Activated naive CD8-positive, alpha-beta T cell treated with anti-CD3 and anti-CD28 coated beads, Interleukin-2, amount 50 U/mL, for 24 hours (primary cell): ENCODE measurements at regions not wholly inside any gene's neighbourhood (a gene's known extent, or its start where the extent isn't known, plus 50 kb on each side); places are given as distances from the start of the nearest gene placed in this dataset.
A peak's percentile ranks its signal among the peaks of the same experiment; 100 is the strongest.
"Not testable (repeated sequence)": the region's sequence is repeated elsewhere in the genome, so short reads cannot be mapped to it uniquely, and the experiment has no call there.

ENCODE experiments used
- ATAC-seq: fragments of 150-1000 bp; cut with Tn5 transposase; one replicate; pipeline ENCODE4 v1.10.0; 2021
- DNase-seq: peaks from one replicate; pipeline ENCODE4 v3.0.0; 2021
- H3K27ac Mint-ChIP-seq: one replicate; pipeline ENCODE4 v1.8.0; 2021; ENCODE audit warnings: mild to moderate bottlenecking, mixed read lengths
- H3K27me3 Mint-ChIP-seq: one replicate; pipeline ENCODE4 v1.8.0; 2021; ENCODE audit warnings: mixed read lengths
- H3K36me3 Mint-ChIP-seq: one replicate; pipeline ENCODE4 v1.8.0; 2021; ENCODE audit warnings: low read depth, mixed read lengths
- H3K4me1 Mint-ChIP-seq: one replicate; pipeline ENCODE4 v1.8.0; 2021; ENCODE audit warnings: mixed read lengths
- H3K4me3 Mint-ChIP-seq: one replicate; pipeline ENCODE4 v1.8.0; 2021; ENCODE audit warnings: mild to moderate bottlenecking, moderate library complexity, mixed read lengths
- H3K9me3 Mint-ChIP-seq: one replicate; pipeline ENCODE4 v1.8.0; 2021; ENCODE audit warnings: mixed read lengths

DNA sequence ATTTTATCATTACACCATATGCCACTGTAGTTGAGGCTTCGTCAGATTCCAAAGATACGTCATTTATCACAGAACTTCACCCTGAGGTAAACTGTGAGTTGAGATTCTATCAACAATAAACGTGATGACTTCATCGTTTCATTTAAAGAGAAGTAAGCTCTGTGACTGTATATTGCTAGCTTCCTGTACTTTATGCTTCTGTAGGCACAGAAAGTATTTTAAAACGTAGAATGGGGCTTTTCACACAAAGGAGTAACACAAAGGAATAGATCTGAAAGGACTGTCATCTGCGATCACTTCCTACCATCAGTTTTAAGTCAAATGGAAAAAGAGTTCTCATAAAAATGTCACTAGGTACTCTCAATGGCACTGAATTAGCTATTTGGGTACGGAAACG is 234.4 kb upstream of the MCHR2 start:
- Mint-ChIP-seq H3K27me3 (peaks cover 24% of the 10 kb centered on the region), H3K4me3 (peak overlapping the region; percentile 68), H3K36me3 (no peaks in the 10 kb centered on the region), H3K27ac (peak overlapping the region; percentile 53), H3K4me1 (peaks cover 18% of the 10 kb centered on the region), H3K9me3 (no peaks in the 10 kb centered on the region)
- DNase-seq (no peak), ATAC-seq (no peak)

GRCh38 chr6:100226811-100227210 is 232.8 kb upstream of the MCHR2 start:
- DNase-seq (no peak), ATAC-seq (no peak)
- no peaks in the 10 kb centered on the region for H3K9me3 Mint-ChIP-seq
- H3K4me1 Mint-ChIP-seq: peaks cover 18% of the 10 kb centered on the region
- H3K27me3 Mint-ChIP-seq: peaks cover 27% of the 10 kb centered on the region
- no peak overlapping the region for H3K27ac Mint-ChIP-seq
- no peaks in the 10 kb centered on the region for H3K36me3 Mint-ChIP-seq
- H3K4me3 Mint-ChIP-seq: no peak overlapping the region

DNA sequence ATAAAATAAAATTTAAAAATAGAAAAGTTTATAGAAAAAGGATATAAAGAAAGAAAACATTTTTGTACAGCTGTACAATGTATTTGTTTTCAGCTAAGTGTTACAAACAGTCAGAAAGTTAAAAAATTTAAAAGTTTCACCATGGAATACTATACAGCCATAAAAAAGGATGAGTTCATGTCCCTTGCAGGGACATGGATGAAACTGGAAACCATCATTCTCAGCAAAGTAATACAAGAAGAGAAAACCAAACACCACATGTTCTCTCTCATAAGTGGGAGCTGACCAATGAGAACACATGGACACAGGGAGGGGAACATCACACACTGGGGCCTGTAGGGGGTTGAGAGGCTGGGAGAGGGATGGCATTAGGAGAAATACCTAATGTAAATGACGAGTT is 229.9 kb upstream of the MCHR2 start:
- H3K36me3 Mint-ChIP-seq, H3K4me3 Mint-ChIP-seq, H3K27ac Mint-ChIP-seq, DNase-seq, ATAC-seq, H3K9me3 Mint-ChIP-seq: not testable (repeated sequence)
- H3K27me3 Mint-ChIP-seq: peaks cover 12% of the 10 kb centered on the region
- peaks cover 11% of the 10 kb centered on the region for H3K4me1 Mint-ChIP-seq

- ATAC-seq (no peak), DNase-seq (no peak)
- no peaks in the 10 kb centered on the region for H3K4me1 Mint-ChIP-seq
- H3K27ac Mint-ChIP-seq: no peak overlapping the region
- peaks cover 3% of the 10 kb centered on the region for H3K27me3 Mint-ChIP-seq
- H3K36me3 Mint-ChIP-seq: no peaks in the 10 kb centered on the region
- H3K9me3 Mint-ChIP-seq: no peaks in the 10 kb centered on the region
- H3K4me3 Mint-ChIP-seq: no peak overlapping the region
Observed at GRCh38 chr6:100220543-100220942, 226.5 kb upstream of the MCHR2 start.

DNA sequence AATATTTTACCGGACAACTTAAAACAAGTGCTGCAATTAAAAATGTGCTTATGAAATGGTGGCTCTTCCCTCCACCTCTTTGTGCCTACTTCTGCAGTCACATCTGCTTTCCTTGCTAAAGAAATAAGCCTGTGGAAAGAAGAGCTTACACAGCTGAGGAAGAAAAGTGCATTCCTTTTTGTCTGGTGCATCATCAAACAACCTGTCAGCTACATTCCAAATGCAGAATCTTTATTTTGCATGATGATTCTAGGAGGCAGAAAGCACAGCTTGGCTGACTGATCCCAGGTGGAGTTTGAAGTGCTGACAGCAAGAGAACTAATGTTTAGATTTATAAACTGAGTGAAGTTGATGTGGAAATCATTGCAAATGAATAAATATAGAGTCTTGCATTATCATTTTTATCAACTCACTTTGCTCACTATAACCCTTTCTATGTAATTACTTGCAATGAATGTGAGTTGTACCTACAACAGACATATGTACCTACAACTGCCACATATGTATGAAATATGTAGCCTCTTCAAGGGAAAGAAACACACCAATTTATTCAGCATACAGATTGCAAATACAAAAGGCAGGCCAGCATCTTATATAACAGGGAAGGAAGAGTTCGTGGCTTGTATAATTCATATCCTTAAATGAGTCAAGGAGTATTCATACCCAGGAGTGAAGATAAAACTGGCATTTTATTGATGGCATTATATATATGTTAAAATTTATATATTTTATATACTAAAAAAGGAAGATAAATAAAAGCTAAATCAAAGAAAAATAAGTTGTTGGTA is 223.4 kb upstream of the MCHR2 start:
- Mint-ChIP-seq H3K36me3 (no peaks in the 10 kb centered on the region), H3K27me3 (peaks cover 5% of the 10 kb centered on the region), H3K27ac (no peak overlapping the region), H3K9me3 (no peaks in the 10 kb centered on the region), H3K4me1 (no peaks in the 10 kb centered on the region), H3K4me3 (no peak overlapping the region)
- ATAC-seq (no peak), DNase-seq (no peak)

DNA sequence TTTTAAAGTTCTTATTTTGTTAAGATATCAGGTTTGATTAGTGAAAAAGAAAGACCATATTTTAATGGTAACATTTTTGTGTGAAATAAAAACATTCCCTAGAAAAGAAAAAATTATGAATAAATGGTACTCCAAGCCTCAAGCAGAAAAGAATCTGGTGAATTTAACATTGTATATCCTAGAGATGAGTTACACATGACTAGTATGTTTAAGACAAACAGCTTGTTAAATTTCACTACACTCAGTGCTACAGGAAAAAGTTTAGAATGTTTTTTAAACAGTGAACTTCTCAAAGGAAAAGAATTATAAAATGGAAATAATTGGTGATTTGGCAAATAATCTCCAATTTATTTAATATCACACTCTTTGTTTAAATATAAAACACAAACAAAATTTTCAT is 222.7 kb upstream of the MCHR2 start:
- H3K36me3 Mint-ChIP-seq: no peaks in the 10 kb centered on the region
- H3K27ac Mint-ChIP-seq: no peak overlapping the region
- DNase-seq (no peak), ATAC-seq (no peak)
- no peak overlapping the region for H3K4me3 Mint-ChIP-seq
- H3K27me3 Mint-ChIP-seq: peaks cover 2% of the 10 kb centered on the region
- no peaks in the 10 kb centered on the region for H3K4me1 Mint-ChIP-seq
- no peaks in the 10 kb centered on the region for H3K9me3 Mint-ChIP-seq

DNA sequence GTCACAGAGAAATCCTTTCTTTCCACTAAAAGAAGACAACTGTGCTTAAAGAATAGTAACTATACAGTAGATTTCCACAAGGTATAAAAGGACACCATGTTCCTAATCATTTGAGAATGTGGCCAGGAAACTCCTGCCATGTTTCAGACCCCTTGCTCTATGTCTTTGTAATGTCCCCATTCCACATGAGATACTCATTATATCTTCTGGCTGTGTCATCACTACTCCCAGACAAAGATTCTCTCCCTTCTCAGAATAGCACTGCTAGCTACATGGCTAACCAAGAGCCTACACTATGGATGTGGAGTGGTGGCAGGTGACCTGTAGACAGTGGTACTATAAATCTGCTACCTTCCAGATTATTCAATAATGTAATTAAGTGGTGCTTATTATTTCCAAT is 218.1 kb upstream of the MCHR2 start:
- no peaks in the 10 kb centered on the region for H3K36me3 Mint-ChIP-seq
- H3K9me3 Mint-ChIP-seq: no peaks in the 10 kb centered on the region
- H3K4me3 Mint-ChIP-seq: no peak overlapping the region
- no peak overlapping the region for H3K27ac Mint-ChIP-seq
- H3K27me3 Mint-ChIP-seq: peaks cover 9% of the 10 kb centered on the region
- H3K4me1 Mint-ChIP-seq: no peaks in the 10 kb centered on the region
- DNase-seq (no peak), ATAC-seq (no peak)

DNA sequence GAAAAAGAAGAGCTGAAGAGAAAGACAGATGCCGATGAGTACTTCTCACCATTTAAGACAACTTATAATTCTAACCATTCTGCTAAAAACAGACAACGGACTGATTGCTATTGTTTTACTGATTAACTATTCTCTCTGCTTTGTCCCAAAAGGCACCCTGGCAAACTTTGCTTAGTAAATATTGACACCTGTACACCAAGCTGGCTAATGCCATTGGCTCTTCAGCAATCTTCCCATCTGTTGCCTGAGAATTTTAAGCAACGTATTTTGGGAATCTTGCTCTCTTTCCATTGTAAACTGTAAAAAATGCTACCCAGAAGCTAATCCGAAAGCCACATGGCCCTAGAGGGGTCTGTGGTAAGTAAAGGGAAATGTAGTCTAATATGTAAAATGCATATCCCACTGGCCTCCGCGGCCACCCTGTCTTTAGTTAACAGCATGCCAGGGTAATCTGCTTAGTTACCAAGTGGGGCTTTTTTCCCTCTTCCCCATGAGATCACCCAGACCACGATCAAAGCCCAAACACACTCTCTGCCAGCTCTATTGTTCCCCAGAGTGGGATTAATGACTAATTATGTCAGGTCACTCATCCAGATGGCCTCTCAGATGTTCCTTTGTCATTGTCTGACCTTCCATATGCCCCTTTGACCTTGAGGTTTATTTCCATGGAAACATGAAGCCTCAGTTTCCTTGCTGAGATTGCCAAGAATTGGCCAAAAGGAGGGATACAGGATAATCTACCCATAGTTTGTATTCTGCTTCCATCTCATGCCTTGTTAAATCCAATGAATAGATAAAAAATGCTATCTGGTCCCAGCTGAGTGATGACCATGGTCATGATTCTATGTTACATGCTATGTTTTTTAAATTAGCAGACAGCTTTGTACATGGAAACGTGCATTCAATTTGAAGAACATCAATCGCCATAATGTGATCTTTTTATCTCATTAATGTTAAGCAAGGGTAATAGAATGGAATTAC is 216.4 kb upstream of the MCHR2 start:
- H3K27me3 Mint-ChIP-seq: peaks cover 10% of the 10 kb centered on the region
- no peak overlapping the region for H3K4me3 Mint-ChIP-seq
- H3K36me3 Mint-ChIP-seq: no peaks in the 10 kb centered on the region
- H3K27ac Mint-ChIP-seq: no peak overlapping the region
- no peaks in the 10 kb centered on the region for H3K9me3 Mint-ChIP-seq
- H3K4me1 Mint-ChIP-seq: no peaks in the 10 kb centered on the region
- DNase-seq: no peak
- no peak for ATAC-seq

DNA sequence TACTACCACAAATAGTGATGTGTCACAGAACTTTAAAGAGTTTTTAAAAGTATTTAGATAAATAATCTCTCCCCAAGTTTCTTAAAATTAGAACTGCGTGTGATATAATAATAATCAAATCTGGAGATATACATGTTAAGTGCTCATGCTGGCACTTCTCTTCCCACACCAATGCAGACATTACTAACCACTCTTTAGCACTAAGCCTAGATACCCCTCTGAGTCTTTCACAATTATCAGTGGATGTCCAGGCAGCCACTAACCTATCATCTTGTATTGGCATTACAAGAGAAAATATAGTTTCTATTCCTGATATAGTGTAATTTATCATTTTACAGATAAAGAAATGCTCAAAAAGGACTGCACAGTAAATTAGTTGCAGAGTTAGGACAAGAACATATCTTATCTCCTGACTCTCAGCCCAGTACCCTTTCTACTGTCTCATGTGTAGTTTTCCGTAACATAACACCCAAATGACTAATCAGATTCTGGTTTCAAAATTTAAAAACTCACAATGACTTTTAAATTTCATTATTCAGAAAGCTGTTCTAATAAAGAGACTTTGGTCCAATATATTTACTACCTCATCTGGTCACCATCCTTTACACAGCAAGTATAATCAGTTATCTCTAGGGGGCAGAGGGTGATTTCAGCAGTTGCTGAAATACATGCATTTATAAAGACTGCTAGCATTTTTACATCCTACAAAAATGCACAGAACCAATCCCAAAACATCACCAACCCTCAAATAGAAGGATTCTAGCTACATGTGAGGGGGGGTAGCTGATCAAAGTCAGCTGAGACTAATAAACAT is 215.5 kb upstream of the MCHR2 start:
- Mint-ChIP-seq H3K36me3 (no peaks in the 10 kb centered on the region), H3K9me3 (peaks cover 5% of the 10 kb centered on the region), H3K4me3 (no peak overlapping the region), H3K27me3 (peaks cover 11% of the 10 kb centered on the region), H3K4me1 (no peaks in the 10 kb centered on the region), H3K27ac (no peak overlapping the region)
- no peak for DNase-seq
- no peak for ATAC-seq

- DNase-seq (no peak), ATAC-seq (no peak)
- Mint-ChIP-seq H3K36me3 (no peaks in the 10 kb centered on the region), H3K4me1 (no peaks in the 10 kb centered on the region), H3K27me3 (peaks cover 2% of the 10 kb centered on the region), H3K4me3 (no peak overlapping the region), H3K9me3 (peaks cover 12% of the 10 kb centered on the region), H3K27ac (no peak overlapping the region)
Observed at GRCh38 chr6:100203400-100203799, 209.4 kb upstream of the MCHR2 start.

GRCh38 chr6:100202417-100203194 is 208.6 kb upstream of the MCHR2 start:
- peaks cover 12% of the 10 kb centered on the region for H3K9me3 Mint-ChIP-seq
- no peak for DNase-seq
- no peak overlapping the region for H3K27ac Mint-ChIP-seq
- H3K27me3 Mint-ChIP-seq: peaks cover 2% of the 10 kb centered on the region
- no peak for ATAC-seq
- H3K36me3 Mint-ChIP-seq: no peaks in the 10 kb centered on the region
- H3K4me1 Mint-ChIP-seq: no peaks in the 10 kb centered on the region
- no peak overlapping the region for H3K4me3 Mint-ChIP-seq

- not testable (repeated sequence) for H3K27ac Mint-ChIP-seq, H3K4me1 Mint-ChIP-seq, H3K9me3 Mint-ChIP-seq, DNase-seq, ATAC-seq, H3K36me3 Mint-ChIP-seq, H3K27me3 Mint-ChIP-seq, H3K4me3 Mint-ChIP-seq
Observed at GRCh38 chr6:100196214-100196982, 202.4 kb upstream of the MCHR2 start.

DNA sequence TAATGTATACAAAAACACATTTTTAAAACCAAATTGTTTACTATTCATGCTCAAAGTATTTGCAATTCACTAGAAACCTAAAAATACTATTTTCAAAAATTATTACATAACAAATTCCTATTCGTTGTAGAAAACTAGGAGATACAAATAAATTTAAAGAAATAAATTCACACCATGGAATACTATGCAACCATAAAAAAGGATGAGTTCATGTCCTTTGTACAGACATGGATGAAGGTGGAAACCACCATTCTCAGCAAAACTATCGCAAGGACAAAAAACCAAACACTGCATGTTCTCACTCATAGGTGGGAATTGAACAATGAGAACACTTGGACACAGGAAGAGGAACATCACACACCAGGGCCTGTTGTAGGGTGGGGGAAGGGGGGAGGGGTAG is 201.2 kb upstream of the MCHR2 start:
- not testable (repeated sequence) for DNase-seq, ATAC-seq, H3K27me3 Mint-ChIP-seq, H3K9me3 Mint-ChIP-seq, H3K4me3 Mint-ChIP-seq, H3K36me3 Mint-ChIP-seq, H3K27ac Mint-ChIP-seq, H3K4me1 Mint-ChIP-seq
